Left ventricle myocardium inferior (tissue), 1 donor: ENCODE measurements at regions not wholly inside any gene's neighbourhood (a gene's known extent, or its start where the extent isn't known, plus 50 kb on each side); places are given as distances from the start of the nearest gene placed in this dataset.

Experiments
- DNase-seq: peaks from one replicate; pipeline ENCODE4 v3.0.0-alpha.2; 2020
- H3K27ac ChIP-seq: fragments of 200-600 bp; replicated peaks from 2 replicates; pipeline ENCODE4 v1.8.0; 2021
- H3K27me3 ChIP-seq: fragments of 200-600 bp; 2 replicates; pipeline ENCODE4 v1.8.0; 2021; ENCODE audit warnings: low read depth
- H3K36me3 ChIP-seq: fragments of 200-600 bp; 2 replicates; pipeline ENCODE4 v1.8.0; 2021
- H3K4me1 ChIP-seq: fragments of 200-600 bp; 2 replicates; pipeline ENCODE4 v1.8.0; 2021
- H3K4me3 ChIP-seq: fragments of 200-600 bp; 2 replicates; pipeline ENCODE4 v1.8.0; 2021; ENCODE audit warnings: mild to moderate bottlenecking, moderate library complexity
- H3K9me3 ChIP-seq: fragments of 200-600 bp; replicated peaks from 2 replicates; pipeline ENCODE4 v1.8.0; 2021
- intact Hi-C: fragments of 100-400 bp; cut with micrococcal nuclease; formaldehyde crosslinking; loops from one replicate; pipeline ENCODE4 v1.11.0; 2022
- TF ChIP-seq, protein P1 (sequence below): fragments of 200-600 bp; IDR thresholded peaks from 2 replicates; pipeline ENCODE4 v1.8.0; 2021; ENCODE audit warnings: antibody characterized with exemption, mild to moderate bottlenecking, borderline replicate concordance
- donor health status: DM: no; HTN: yes; CAD: no; lungs with severe emphysema.

DNA sequence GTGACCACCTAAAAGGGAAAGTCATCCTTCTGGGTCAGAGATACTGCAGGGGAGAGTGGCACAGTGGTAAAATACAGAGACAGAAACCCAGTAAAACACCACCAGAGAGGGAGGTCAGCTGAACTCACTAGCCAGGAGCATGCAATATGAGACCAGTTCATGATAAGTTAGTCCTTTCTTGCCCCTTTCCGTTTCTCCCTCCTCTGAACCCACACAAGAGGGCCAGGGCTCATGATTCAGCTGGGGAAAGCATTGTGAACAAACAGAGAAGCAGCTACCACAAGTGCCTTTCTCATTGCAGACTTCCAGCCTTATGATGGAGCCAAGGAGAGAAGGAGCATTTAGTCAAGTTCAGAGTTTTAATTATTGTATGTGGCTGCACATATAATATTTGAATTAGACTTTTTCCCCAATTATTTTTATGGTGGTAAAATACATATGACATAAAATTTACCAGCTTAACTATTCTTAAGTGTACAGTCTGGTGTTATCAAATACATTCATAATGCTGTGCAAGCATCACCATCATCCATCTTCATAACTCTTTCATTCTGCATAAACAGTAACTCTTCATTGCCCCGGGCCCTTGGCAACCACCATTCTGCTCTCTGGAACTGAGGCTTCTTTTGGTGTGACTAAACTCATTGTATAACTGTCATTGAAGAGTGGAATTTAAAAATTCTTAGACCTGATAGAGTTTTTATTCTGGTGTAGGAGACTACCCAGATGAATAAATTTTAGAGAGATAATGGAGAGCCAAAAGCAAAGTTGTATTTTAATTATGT is 114.6 kb downstream of the DDIT4L start:
- Histone ChIP-seq H3K9me3 (no peaks in the 10 kb centered on the region), H3K36me3 (no peaks in the 10 kb centered on the region), H3K27me3 (no peaks in the 10 kb centered on the region), H3K27ac (no peak overlapping the region), H3K4me3 (no peak overlapping the region), H3K4me1 (no peaks in the 10 kb centered on the region)
- intact Hi-C loops, result no loop called here
- TF ChIP-seq, protein P1, sequence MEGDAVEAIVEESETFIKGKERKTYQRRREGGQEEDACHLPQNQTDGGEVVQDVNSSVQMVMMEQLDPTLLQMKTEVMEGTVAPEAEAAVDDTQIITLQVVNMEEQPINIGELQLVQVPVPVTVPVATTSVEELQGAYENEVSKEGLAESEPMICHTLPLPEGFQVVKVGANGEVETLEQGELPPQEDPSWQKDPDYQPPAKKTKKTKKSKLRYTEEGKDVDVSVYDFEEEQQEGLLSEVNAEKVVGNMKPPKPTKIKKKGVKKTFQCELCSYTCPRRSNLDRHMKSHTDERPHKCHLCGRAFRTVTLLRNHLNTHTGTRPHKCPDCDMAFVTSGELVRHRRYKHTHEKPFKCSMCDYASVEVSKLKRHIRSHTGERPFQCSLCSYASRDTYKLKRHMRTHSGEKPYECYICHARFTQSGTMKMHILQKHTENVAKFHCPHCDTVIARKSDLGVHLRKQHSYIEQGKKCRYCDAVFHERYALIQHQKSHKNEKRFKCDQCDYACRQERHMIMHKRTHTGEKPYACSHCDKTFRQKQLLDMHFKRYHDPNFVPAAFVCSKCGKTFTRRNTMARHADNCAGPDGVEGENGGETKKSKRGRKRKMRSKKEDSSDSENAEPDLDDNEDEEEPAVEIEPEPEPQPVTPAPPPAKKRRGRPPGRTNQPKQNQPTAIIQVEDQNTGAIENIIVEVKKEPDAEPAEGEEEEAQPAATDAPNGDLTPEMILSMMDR, result no peak
- no peak for DNase-seq

DNA sequence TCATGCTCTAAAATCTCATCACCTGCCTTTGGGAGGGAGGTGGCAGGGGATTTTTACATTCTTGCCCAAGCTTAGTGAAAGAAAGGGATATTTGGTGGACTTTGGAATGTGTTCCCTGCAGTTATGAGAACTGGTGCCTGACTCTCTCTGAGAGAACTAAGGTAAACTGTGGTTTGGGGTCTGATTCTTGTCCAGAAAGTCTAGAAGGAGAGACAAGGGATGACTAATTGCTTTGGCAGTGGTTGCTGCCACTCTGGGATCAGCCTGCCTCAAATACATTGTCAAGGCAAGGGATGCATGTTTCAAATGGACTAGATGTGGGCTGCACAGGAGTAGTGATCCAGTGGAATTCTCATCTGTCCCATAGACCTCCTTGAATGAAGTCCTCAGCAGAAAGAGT is 115.2 kb downstream of the DDIT4L start:
- Histone ChIP-seq H3K4me1 (no peaks in the 10 kb centered on the region), H3K4me3 (no peak overlapping the region), H3K36me3 (no peaks in the 10 kb centered on the region), H3K27ac (no peak overlapping the region), H3K9me3 (no peaks in the 10 kb centered on the region), H3K27me3 (no peaks in the 10 kb centered on the region)
- DNase-seq, result no peak
- TF ChIP-seq, protein P1, result no peak
- intact Hi-C loops, result no loop called here

DNA sequence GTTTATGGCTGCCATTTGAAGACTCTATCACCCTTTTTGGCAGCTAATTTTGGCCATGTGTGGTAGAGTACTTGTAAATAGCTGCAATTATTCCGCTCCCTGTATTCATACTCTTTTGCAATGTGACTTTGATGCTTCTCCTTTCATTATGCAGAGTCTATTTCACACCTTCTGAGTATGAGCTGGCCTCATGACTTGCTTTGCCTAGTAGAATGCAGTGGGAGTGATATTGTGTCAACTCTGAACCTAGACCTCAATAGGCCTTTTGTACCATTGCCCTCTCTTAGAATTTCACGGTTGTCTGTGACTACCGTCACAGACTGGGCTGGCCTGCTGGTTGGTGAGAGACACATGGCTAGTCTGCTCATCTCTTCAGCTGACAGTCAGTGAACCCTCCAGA is 118.8 kb downstream of the DDIT4L start:
- Histone ChIP-seq H3K4me3 (no peak overlapping the region), H3K27me3 (peaks cover 20% of the 10 kb centered on the region), H3K36me3 (no peaks in the 10 kb centered on the region), H3K27ac (no peak overlapping the region), H3K4me1 (no peaks in the 10 kb centered on the region), H3K9me3 (no peaks in the 10 kb centered on the region)
- TF ChIP-seq, protein P1, result no peak
- no peak for DNase-seq
- intact Hi-C loops, result no loop called here

DNA sequence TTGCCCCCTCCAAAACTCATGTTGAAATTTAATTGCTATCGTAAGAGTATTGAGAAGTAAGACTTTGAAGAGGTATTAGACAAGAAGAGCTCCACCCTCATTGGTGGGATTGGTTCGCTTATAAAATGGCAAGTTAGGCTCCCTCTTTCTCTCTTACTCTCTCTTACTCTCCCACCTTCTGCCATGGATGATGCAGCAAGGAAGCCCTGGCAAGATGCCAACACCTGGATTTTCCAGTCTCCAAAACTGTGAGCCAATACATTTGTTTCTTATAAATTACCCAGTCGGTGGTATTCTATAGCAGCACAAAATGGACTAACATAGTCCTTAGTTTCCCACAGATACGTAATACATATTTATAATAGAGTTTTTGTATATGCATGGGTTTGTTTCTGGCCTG is 119.4 kb downstream of the DDIT4L start:
- intact Hi-C loops, result no loop called here
- H3K27ac ChIP-seq, result no peak overlapping the region
- no peaks in the 10 kb centered on the region for H3K4me1 ChIP-seq
- no peaks in the 10 kb centered on the region for H3K9me3 ChIP-seq
- no peak overlapping the region for H3K4me3 ChIP-seq
- DNase-seq, result no peak
- no peaks in the 10 kb centered on the region for H3K36me3 ChIP-seq
- H3K27me3 ChIP-seq, result peaks cover 20% of the 10 kb centered on the region
- TF ChIP-seq, protein P1, result no peak

DNA sequence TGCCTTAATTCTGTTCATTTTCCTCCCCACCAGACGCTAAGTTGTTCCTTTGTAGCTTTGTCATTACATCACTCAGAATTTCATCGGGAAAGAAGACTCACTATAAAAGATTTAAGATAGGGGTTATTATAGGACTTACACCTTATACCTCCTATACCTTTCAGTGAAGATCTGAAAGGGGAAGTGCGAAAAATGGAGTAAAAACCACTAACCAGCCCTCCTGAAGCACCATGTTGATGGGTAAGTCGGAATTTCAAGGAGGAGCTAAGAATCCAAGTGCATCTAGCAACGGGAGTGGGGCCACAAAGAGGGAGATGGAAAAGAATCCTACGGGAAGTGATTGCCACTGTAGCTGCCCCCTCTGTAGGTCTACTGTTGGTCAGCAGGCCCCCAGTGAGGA is 119.1 kb upstream of the H2AZ1 start:
- Histone ChIP-seq H3K4me1 (no peaks in the 10 kb centered on the region), H3K27me3 (peaks cover 20% of the 10 kb centered on the region), H3K36me3 (no peaks in the 10 kb centered on the region), H3K9me3 (no peaks in the 10 kb centered on the region), H3K27ac (no peak overlapping the region), H3K4me3 (no peak overlapping the region)
- TF ChIP-seq, protein P1, result no peak
- intact Hi-C loops, result no loop called here
- no peak for DNase-seq
